K562 (cell line): ENCODE measurements at regions not wholly inside any gene's neighbourhood (a gene's known extent, or its start where the extent isn't known, plus 50 kb on each side); places are given as distances from the start of the nearest gene placed in this dataset.

Source experiments
- ATAC-seq: fragments of 200-7000 bp; cut with Tn5 transposase; 3 replicates; pipeline ENCODE4 v1.9.1; 2020; ENCODE audit warnings: moderate library complexity
- BruUV-seq: library from RNA; stranded (reverse); fragments of 400-500 nt; replicated peaks from 2 replicates; lab custom pipeline; 2021; lab: Mats Ljungman, UMichigan
- CTCF ChIA-PET: fragments of 300-600 bp; formaldehyde crosslinking; extraction: SDS; loops from one replicate; lab custom pipeline; 2021; ENCODE audit warnings: low intra/inter-chr PET ratio; lab: Yijun Ruan, JAX
- POLR2A ChIA-PET: fragments of 300-600, 350-650 bp; sonication (Branson Sonifier 250); formaldehyde crosslinking; extraction: SDS; loops from one replicate; lab custom pipeline; 2021; ENCODE audit warnings: antibody characterized with exemption, inconsistent platforms; lab: Yijun Ruan, JAX
- DNase-seq, 4 experiments: peaks; one replicate each; pipeline versions ENCODE4 v3.0.0 to v3.0.0-alpha.2; 2011 to 2018; ENCODE audit warnings: low spot score in 3 of 4, mixed read lengths in 3 of 4; ENCODE audit errors: extremely low read depth in 1 of 4
- FAIRE-seq: peaks from 2 replicates; lab custom pipeline; 2011; peaks lifted over from hg19 to GRCh38; lab: Jason Lieb, UNC
- H2AFZ ChIP-seq: 2 replicates; pipeline ENCODE4 v1.6.0; 2011; ENCODE audit warnings: low read depth, low read length, control low read depth, inconsistent platforms
- H3K27ac ChIP-seq: fragments of 200-600 bp; 3 replicates; pipeline ENCODE4 v1.8.0; 2011; ENCODE audit warnings: low read depth, mild to moderate bottlenecking, control low read depth, inconsistent platforms, low read length, moderate library complexity, mixed read lengths; ENCODE audit errors: extremely low read depth
- H3K27me3 ChIP-seq, 2 experiments: fragments of 300-600 bp in 1 of 2; 2 replicates in 1 of 2; 3 replicates in 1 of 2; pipeline versions ENCODE4 v1.6.0 to v1.8.0; 2011; ENCODE audit warnings: inconsistent platforms in 2 of 2, low read length in 2 of 2, mild to moderate bottlenecking in 1 of 2, mixed read lengths in 1 of 2, moderate library complexity in 1 of 2; ENCODE audit not compliant: control insufficient read depth in 2 of 2, insufficient read depth in 2 of 2
- H3K36me3 ChIP-seq: fragments of 300-600 bp; 3 replicates; pipeline ENCODE4 v1.8.0; 2011; ENCODE audit warnings: mild to moderate bottlenecking, low read length, inconsistent platforms; ENCODE audit not compliant: control insufficient read depth, insufficient read depth
- H3K4me1 ChIP-seq, 2 experiments: fragments of 200-600 bp in 1 of 2; replicated peaks in 1 of 2; 2 replicates in 1 of 2; 3 replicates in 1 of 2; pipeline versions ENCODE4 v1.5.1 to v1.8.0; 2011; ENCODE audit warnings: inconsistent platforms in 2 of 2, low read length in 2 of 2, mild to moderate bottlenecking in 1 of 2, mixed read lengths in 1 of 2, moderate library complexity in 1 of 2; ENCODE audit not compliant: control insufficient read depth in 2 of 2, insufficient read depth in 2 of 2
- H3K4me2 ChIP-seq: 2 replicates; pipeline ENCODE4 v1.6.1; 2011; ENCODE audit warnings: low read length, control low read depth, inconsistent platforms, mixed read lengths; ENCODE audit not compliant: insufficient read depth
- H3K4me3 ChIP-seq: fragments of 200-600 bp; sonication (generic), shearing (Covaris generic); 2 replicates; pipeline ENCODE4 v1.5.1; 2016; ENCODE audit warnings: control low read depth, inconsistent platforms
- H3K79me2 ChIP-seq: fragments of 200-600 bp; 3 replicates; pipeline ENCODE4 v1.8.0; 2011; ENCODE audit warnings: low read length, inconsistent platforms; ENCODE audit not compliant: control insufficient read depth, insufficient read depth
- H3K9ac ChIP-seq, 2 experiments: 2 replicates each; pipeline versions ENCODE4 v1.6.0 to v1.6.1; 2011; ENCODE audit warnings: low read depth in 2 of 2, low read length in 2 of 2, control low read depth in 1 of 2, inconsistent platforms in 1 of 2, mild to moderate bottlenecking in 1 of 2, mixed read lengths in 1 of 2; ENCODE audit not compliant: insufficient read depth in 1 of 2
- H3K9me1 ChIP-seq: one replicate; pipeline ENCODE4 v1.6.0; 2011; ENCODE audit warnings: inconsistent platforms, mild to moderate bottlenecking, low read length, moderate library complexity; ENCODE audit not compliant: control insufficient read depth, insufficient read depth
- H3K9me3 ChIP-seq: replicated peaks from 2 replicates; pipeline ENCODE4 v1.5.1; 2011; ENCODE audit warnings: low read depth, low read length, inconsistent platforms; ENCODE audit not compliant: control insufficient read depth, insufficient read depth
- H4K20me1 ChIP-seq: replicated peaks from 2 replicates; pipeline ENCODE4 v1.6.1; 2011; ENCODE audit warnings: low read length, inconsistent platforms, mixed read lengths; ENCODE audit not compliant: control insufficient read depth, insufficient read depth
- CREB3L1 ChIP-seq: fragments of 450-650 bp; IDR thresholded peaks from 2 replicates; pipeline ENCODE4 v1.6.1; 2014; ENCODE audit warnings: low read depth, mild to moderate bottlenecking, moderate library complexity, borderline replicate concordance
- CREM ChIP-seq: IDR thresholded peaks from 2 replicates; pipeline ENCODE4 v1.6.1; 2014; ENCODE audit warnings: antibody characterized with exemption, low read depth
- RBM39 ChIP-seq: fragments of 200-400 bp; formaldehyde crosslinking; optimal IDR thresholded peaks from 2 replicates; pipeline ENCODE3; 2018; ENCODE audit warnings: low read depth, low read length
- SREBF2 ChIP-seq: sonication (generic); formaldehyde crosslinking; IDR thresholded peaks from 2 replicates; pipeline ENCODE4 v1.4.0; 2020; ENCODE audit warnings: mild to moderate bottlenecking, missing genetic modification reagents
- YBX1 ChIP-seq: fragments of 450-650 bp; IDR thresholded peaks from 2 replicates; pipeline ENCODE4 v1.7.1; 2016; ENCODE audit warnings: mild to moderate bottlenecking
- ZNF263 ChIP-seq: sonication (generic); formaldehyde crosslinking; IDR thresholded peaks from 2 replicates; pipeline ENCODE4 v1.8.0; 2022; ENCODE audit warnings: mild to moderate bottlenecking, missing genetic modification reagents, borderline replicate concordance
- ZNF444 ChIP-seq: fragments of 250-450 bp; sonication (Bioruptor Pico); IDR thresholded peaks from 2 replicates; pipeline ENCODE4 v1.4.0; 2020; ENCODE audit warnings: mild to moderate bottlenecking, moderate library complexity
- WGBS: fragments of 100-300 bp; shearing (Covaris generic); methylation state at CpG from one replicate; pipeline ENCODE4 v1.1.6; 2016; ENCODE audit warnings: low coverage, mixed read lengths; ENCODE audit not compliant: insufficient coverage; ENCODE audit errors: missing lambda C conversion rate; 5-methylcytosine and 5-hydroxymethylcytosine counted together
- in situ Hi-C: fragments of 300-500 bp; cut with MboI; formaldehyde crosslinking; loops from 4 replicates; pipeline ENCODE4 v1.15.0; 2018; ENCODE audit warnings: inconsistent platforms, mixed read lengths
- intact Hi-C: fragments of 100-400 bp; cut with micrococcal nuclease; formaldehyde crosslinking; loops from 2 replicates; pipeline ENCODE4 v1.14.2; 2022

DNA sequence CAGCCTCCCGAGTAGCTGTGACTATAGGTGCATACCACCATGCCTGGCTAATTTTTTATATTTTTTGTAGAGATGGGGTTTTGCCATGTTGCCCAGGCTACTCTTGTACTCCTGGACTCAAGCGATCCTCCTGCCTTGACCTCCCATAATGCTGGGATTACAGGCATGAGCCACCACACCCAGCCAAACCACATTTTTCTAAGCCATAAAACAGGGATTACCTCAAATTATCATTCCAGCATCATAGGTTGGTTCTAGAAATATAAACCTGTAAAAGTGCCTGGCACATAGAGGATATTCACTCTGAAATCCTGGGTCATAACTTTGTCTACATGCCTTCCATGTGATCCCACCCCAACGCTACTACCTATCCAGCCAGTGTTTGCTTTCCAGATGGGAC lies 59.4 kb upstream of the JAK1 start (continued):
- TF ChIP-seq CREB3L1 = no peak
- no peak for TF ChIP-seq RBM39
- no peak for TF ChIP-seq ZNF444 (CRISPR knock-in tag)
- no peak for TF ChIP-seq CREM
- no peak for TF ChIP-seq YBX1

DNA sequence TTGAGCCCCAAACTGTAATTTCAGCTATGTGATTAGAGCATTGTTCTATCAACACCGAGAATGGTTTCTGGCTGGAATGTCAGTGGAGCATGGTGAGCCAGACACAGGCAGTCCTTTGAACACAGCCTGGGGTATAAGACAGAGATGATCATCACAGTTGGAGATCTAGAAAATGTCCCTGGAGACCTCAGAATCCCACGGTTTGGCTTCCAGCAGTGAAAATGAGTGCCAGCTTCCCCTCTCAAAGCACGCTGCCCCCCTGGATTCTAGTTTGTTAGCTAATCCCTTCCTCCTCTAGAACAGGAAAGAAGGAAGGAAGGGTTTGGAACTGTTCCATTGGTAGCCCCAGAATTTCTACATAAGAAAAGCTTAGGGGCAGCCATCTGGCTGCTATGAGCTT lies 59.9 kb upstream of the JAK1 start:
- in situ Hi-C loops = loop anchor here (25.0 kb wide), 1 partner anchor 764 kb away; no protein-coding TSS in a partner anchor
- Histone ChIP-seq H3K9ac (no peak overlapping the region), H3K27ac (no peak overlapping the region), H3K79me2 (no peaks in the 10 kb centered on the region), H3K27me3 (no peaks in the 10 kb centered on the region), H3K9me3 (no peaks in the 10 kb centered on the region), H3K4me3 (no peak overlapping the region), H3K4me2 (no peak overlapping the region), H3K4me1 (peaks cover 0 to 12% of the 10 kb centered on the region in 2 experiments; a peak in 2 of 5 replicates), H3K36me3 (no peaks in the 10 kb centered on the region), H2AFZ (no peak overlapping the region), H4K20me1 (no peaks in the 10 kb centered on the region), H3K9me1 (no peaks in the 10 kb centered on the region)
- ATAC-seq (no peak), DNase-seq (no peak), FAIRE-seq (no peak)
- WGBS = 9% methylated on average over 3 of the region's 3 CpGs
- intact Hi-C loops = no loop called here
- no peak for TF ChIP-seq SREBF2
- TF ChIP-seq ZNF263 (CRISPR knock-in tag) = no peak
- CTCF ChIA-PET = no interaction called here
- no TSS peak for BruUV-seq
- POLR2A ChIA-PET = interaction anchor here (0.5 to 1.1 kb wide), 2 partner anchors 9 to 545 kb away, joined by 4 to 5 read pairs; no protein-coding TSS in a partner anchor
